HG02884 (cell line): ENCODE measurements at regions not wholly inside any gene's neighbourhood (a gene's known extent, or its start where the extent isn't known, plus 50 kb on each side); places are given as distances from the start of the nearest gene placed in this dataset.

Source experiments
- ATAC-seq: cut with Tn5 transposase; IDR thresholded peaks from one replicate; pipeline ENCODE4 v1.9.1; 2021; ENCODE audit warnings: mild to moderate bottlenecking, moderate library complexity; ENCODE audit not compliant: unreplicated experiment

DNA sequence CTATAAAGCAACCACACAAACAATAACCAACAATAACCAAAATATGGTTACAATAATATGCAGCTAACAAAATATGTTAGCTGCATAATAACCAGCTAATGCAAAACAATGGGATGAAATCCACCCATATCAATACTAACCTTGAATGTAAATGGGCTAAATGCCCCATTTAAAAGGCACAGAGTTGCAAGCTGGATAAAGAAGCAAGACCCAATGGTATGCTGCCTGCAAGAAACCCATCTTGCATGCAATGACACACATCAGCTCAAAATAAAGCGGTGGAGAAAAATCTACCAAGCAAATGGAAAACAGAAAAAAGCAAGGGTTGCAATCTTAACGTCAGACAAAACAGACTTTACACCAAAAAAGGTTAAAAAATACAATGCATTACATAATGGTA lies 316.5 kb upstream of the NR5A2 start:
- ATAC-seq, result no peak

DNA sequence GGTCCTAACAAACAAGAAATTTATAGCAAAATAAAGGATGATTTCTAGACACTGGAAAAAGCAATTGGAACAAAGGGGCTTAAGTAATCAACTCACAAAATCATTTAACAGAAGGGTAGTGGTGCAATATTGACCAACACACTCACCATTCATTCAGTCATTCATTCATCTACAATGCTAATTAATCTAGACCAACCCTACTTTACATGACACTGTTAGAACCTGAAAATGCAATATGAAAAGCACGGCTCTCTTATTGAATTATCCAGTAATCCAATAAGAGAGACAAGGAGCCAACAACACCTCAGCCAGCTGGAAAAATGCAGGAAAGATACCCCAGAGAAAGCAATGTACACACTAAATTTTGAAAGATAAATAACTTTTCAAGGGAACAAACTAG lies 310.8 kb upstream of the NR5A2 start:
- ATAC-seq, result no peak

DNA sequence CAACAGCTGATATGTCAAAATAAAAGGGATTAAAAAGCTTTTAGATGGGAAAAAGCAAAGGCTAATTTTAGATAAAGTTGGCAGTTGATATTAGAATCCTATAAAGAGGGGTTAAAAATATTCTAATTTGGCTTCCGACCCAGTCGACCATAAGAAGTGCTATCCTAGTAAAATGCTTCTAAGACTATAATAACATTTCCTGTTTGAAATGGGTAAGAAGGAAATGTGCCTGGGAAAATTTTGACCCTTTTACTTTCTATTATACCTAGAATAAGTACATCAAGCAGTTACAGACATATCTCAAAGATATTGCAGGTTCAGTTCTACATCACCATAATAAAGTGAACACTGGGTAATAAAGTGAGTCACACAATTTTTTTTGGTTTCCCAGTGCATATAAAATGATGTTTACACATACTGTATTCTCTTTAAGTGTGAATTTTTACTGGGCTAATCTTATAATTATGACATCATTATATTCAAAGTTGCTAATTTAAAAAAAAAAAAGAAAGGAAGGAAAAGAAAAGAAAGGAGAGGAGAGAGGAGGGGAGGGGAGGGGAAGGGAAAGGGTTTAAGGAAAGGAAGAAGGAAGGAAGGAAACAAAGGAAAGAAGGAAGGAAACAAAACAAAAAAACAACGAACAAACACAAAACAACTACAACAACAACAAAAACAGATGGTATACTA lies 308.2 kb upstream of the NR5A2 start:
- no peak for ATAC-seq

GRCh38 chr1:199720496-199720895 lies 307.0 kb upstream of the NR5A2 start:
- no peak for ATAC-seq

DNA sequence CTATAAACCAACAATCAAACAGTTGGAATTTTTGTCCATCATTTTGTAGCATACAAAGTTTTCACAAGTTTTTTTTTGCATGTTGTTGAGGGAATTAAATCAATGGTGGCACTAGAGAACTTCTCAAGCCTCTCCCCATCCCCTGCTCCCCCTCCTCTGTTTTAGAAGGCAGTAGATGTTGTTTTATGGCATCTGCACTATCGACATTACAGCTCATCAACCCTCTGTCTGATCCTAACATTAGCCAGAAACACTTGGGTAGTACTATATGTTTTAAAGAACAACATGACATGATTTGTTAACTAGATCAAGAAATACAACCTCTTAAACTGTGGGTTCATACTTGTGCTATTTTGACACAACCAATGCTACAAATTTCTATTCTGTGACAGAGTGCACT lies 306.5 kb upstream of the NR5A2 start:
- ATAC-seq, result no peak

DNA sequence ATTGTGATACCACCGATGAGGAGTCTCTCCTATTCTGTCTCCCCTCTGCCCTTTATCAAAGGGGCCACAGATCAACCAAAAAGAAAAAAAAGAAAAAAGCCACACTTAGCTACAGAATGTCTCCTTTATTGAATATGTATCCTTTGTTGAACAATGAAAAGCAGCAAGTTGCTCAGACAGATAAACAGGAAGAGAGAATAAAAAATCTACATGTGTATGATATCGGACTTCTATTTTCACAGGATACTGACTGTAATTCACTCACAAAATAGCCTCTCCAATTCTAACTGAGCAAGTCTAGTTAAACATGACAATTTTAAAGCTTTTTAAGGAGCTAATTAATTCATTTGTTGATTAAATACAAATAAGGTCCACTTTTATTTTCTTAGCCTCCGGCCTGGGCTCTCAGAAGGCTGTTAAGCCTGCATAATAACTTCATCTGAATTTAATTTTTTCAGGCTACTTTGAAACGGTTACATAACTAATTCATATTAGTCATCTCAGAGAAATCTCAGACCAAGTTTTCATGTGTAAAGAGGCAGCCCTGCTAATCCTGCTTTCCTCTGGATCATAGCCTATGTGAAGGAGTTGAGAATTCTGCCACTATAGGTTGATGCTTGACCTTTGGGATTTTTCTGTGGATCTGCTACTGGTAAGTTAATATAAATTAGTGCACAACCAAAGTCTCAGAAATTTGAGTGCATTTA lies 304.1 kb upstream of the NR5A2 start:
- no peak for ATAC-seq

DNA sequence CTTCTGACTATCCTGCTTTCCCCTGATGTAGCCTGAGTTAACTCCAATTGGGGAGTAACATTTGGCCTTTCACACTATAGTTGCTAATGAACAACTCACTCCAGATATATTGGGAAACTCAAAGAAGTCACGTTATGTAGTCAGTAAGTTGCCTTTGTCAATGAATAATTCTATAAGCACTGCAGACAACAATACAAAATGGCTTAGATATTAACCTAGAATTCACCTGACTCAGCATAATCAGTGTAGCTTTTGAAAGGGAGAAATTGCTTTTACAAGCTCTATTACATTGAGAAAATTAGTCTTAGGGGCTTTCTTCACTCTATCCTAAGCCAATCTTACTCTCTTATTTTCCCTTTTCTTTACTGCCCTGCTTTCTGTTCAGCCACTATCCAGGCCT lies 303.5 kb upstream of the NR5A2 start:
- ATAC-seq, result no peak

- peak; percentile 90 for ATAC-seq
Observed at GRCh38 chr1:199725002-199725565, 302.4 kb upstream of the NR5A2 start.

DNA sequence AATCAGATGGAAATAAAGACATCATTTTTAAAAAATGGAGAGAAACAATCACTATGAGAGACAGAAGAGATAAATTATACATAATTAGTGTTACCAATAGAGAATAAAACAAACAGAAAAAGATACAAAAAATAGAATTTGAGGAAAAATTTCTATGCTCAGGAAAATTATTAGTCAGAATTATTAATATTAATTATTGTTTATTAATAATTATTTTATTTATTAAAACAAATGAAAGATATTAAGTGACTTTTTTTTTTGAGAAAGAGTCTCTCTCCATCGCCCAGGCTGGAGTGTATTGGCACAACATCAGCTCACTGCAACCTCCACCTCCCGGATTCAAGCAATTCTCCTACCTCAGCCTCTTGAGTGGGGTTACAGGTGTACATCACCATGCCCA lies 299.8 kb upstream of the NR5A2 start:
- ATAC-seq, result no peak

GRCh38 chr1:199728345-199728744 lies 299.2 kb upstream of the NR5A2 start:
- ATAC-seq, result no peak

GRCh38 chr1:199733125-199733524 lies 294.4 kb upstream of the NR5A2 start:
- no peak for ATAC-seq

GRCh38 chr1:199734186-199734585 lies 293.3 kb upstream of the NR5A2 start:
- no peak for ATAC-seq

- no peak for ATAC-seq
Observed at GRCh38 chr1:199735660-199736059, 291.9 kb upstream of the NR5A2 start.

DNA sequence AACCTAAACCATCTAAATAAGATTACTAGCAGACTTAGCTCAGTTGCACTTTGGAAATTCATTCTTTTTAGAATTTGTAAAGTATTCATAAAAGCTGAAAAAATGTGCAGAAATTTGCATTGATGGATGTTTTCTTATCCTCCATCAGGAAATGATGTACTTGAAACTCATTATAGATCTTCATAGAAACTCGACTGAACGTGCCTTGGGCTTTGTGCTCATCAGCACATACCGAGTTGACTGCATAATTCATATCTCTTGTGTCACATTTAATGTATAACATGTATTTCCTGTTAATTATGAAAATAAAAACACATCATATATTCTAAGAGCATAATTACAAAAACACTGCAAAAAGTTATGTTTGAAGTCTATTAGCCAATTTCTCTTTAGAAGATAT lies 290.9 kb upstream of the NR5A2 start:
- no peak for ATAC-seq

- no peak for ATAC-seq
Observed at GRCh38 chr1:199741586-199741985, 285.9 kb upstream of the NR5A2 start.

DNA sequence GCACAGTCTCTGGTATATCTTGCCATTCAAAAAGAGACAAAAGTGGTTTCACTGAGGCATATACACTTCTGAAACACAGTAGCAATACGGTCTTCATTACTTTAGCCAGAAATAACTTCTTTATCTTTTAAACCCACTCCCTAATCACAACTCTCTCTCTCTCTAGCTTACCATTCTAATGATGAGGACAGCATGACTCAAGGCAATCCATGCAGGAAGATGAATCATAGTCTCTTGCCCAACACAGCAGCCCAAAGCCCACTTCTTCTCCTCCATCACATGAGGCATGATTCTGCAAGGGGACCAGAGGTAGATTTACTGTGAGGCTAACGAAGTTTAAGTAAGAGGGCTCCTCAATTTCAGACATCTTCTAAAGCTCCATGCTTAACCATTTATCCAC lies 285.0 kb upstream of the NR5A2 start:
- ATAC-seq, result no peak

GRCh38 chr1:199743227-199743626 lies 284.3 kb upstream of the NR5A2 start:
- no peak for ATAC-seq

- ATAC-seq, result no peak
Observed at GRCh38 chr1:199746666-199747384, 280.7 kb upstream of the NR5A2 start.

- no peak for ATAC-seq
Observed at GRCh38 chr1:199747984-199748383, 279.5 kb upstream of the NR5A2 start.

DNA sequence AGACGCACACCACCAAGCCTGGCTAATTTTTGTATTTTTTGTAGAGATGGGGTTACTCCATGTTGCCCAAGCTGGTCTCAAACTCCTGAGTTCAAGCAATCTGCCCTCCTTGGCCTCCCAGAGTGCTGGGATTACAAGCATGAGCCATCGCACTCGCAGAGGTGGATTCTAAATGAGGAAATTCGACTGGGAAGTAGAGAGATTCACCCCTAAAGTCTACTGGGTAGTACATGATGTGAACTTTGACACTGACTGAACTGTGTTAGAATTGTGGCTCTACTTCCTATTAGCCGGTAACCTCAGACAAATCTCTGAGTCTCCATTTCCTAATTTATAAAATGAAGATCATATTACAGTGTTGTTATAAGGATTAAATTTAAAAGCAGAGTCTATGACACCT lies 276.0 kb upstream of the NR5A2 start:
- ATAC-seq, result no peak

DNA sequence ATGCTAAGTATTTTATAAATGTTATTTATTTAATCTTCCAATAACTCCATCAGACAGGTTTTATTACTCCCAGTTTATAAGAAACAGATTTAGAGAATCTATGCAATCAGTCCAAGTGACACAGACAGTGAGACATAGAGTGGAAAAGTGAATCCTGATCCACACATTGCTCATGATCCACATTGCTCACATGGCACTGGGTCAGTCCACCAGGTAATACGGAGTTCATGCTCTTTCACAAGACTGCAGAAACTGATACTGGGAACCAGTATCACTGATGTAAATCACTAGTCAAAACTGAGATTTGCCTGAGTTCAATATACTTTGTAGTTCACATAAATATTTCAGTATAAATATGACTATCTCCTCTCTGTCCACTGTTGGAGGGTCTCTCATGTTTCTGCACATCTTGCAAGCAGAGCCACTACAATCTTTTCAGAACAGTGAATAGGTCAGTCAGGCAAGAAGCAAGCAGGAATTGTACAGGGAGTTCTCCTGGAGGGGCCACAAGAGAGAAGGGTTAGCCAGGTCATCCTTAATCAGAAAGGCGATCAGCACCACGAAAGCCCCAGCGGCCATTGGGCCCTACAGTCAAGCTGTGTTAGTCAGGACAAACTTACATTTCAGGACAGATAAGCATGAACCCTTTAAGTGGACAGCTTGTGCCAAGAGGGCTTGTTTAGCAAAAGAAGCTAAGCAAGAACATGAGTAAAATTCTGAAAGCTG lies 275.4 kb upstream of the NR5A2 start:
- no peak for ATAC-seq
